GM19397 (cell line): ENCODE measurements at regions not wholly inside any gene's neighbourhood (a gene's known extent, or its start where the extent isn't known, plus 50 kb on each side); places are given as distances from the start of the nearest gene placed in this dataset.

Experiments used
- ATAC-seq: cut with Tn5 transposase; IDR thresholded peaks from one replicate; pipeline ENCODE4 v1.9.1; 2021; ENCODE audit warnings: mild to moderate bottlenecking, moderate library complexity; ENCODE audit not compliant: unreplicated experiment

- no peak for ATAC-seq
These were observed 114.0 kb downstream of the C9orf50 start for GRCh38 chr9:129506892-129507291.

DNA sequence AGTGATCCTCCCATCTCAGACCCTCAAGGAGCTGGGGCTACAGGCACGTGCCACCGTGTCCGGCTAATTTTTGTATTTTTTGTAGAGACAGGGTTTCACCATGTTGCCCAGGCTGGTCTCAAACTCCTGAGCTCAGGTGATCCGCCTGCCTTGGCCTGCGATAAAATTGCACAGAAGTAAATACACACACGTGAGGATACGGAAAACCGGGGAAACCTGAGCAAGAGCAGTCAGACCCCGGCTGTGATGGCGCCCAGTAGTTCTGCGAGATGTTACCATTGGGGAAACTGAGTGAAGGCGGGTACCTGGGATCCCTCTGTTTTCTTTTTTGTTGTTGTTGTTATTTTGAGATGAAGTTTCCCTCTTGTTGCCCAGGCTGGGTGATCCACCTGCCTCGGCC lies 114.9 kb downstream of the C9orf50 start:
- ATAC-seq, result no peak

GRCh38 chr9:129505270-129505902 lies 115.5 kb downstream of the C9orf50 start:
- no peak for ATAC-seq

- ATAC-seq, result no peak
These were observed 116.5 kb downstream of the C9orf50 start for GRCh38 chr9:129504404-129504803.

- no peak for ATAC-seq
These were observed 119.1 kb downstream of the C9orf50 start for GRCh38 chr9:129501771-129502319.

- no peak for ATAC-seq
These were observed 119.8 kb downstream of the C9orf50 start for GRCh38 chr9:129500863-129501770.

GRCh38 chr9:129500161-129500862 lies 120.6 kb downstream of the C9orf50 start:
- ATAC-seq, result no peak

- no peak for ATAC-seq
These were observed 122.2 kb downstream of the C9orf50 start for GRCh38 chr9:129498451-129499384.

GRCh38 chr9:129497813-129498450 lies 123.0 kb downstream of the C9orf50 start:
- ATAC-seq, result no peak

DNA sequence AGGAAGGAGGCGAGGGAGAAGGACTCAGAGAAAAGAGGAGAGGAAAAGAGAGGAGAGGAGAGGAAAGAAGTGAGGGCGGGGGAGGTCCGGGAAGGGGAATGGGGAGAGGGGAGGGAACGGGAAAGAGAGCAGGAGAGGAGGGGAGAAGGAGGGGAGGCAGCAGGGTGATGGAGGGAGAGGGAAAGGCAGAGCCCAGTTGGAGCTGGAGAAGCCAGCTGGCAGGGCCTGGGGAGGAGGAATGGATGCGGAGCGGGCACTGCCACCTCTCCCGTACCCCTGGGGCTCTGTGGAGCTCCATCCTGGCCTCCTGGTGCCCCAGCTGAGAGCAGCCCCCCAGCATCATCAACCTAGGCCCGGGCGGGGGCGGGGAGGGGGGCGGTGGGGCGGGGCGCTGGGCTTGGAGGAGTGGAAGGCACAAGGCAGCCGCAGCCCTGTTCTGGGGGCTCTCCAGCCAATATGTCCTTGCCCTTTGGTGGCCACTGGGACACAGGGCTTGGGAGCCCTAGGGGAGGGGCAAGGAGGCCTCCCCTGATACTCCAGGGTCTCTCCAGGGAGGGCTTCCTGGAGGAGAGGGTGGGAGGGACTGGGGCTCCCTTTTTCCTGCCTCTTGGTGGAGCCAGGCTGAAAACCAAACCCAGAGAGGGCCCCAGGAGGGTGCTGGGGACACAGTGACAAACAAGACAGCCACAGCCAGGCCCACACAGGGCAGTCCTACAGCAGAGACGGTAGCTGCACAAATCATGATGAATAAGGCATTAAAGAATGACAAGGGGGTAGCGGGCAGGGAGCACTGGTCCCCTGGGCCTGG lies 123.7 kb downstream of the C9orf50 start:
- no peak for ATAC-seq

GRCh38 chr9:129496473-129497004 lies 124.4 kb downstream of the C9orf50 start:
- ATAC-seq, result no peak

GRCh38 chr9:129495620-129496472 lies 125.1 kb downstream of the C9orf50 start:
- no peak for ATAC-seq

DNA sequence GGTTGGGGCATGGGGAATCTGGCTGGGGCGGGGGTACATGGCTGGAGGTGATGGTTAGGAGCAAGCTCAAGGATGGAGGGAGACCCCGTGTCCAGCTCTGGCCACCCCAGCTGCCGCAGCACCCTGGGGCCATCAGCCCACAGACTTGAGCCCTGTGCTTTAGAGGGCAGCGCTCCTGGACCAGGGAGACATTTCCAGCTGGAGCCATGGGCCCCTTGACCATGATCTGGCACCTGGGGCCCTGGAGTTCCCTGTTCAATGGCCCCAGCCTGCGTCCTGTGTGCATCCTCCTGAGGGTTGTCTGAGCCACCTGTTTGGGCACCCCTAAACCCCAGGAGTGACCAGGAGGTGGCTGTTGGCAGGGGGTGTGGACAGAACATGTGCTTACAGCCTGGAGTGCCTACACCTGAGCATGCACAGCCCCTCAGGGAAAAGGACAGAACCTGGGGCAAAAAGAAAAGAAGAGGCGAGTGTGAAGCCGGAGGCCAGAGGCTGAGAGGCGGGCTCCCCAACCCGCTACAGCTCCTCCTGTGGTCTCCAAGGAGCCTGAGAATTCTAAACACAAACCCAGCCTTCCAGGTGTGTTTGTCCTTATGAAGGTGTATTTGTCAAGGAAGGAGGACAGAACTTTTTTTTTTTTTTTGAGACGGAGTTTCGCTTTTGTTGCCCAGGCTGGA lies 126.7 kb downstream of the C9orf50 start:
- no peak for ATAC-seq

DNA sequence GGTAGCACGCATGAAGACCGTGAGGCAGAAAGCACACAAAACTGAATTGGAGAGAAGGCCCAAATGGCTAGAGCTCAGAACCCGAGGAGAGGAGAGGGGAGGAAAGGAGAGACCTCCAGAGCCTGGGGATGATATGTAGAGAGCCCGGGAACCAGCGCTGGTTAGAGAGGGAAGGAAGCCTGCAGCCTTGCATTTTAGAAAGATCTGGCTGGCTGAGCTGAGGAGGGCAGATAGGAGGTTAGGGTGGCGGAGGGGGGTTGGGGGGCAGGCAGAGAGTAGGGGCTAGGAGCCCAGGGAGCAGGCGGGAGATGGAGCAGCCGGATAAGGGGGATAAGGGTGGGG lies 127.2 kb downstream of the C9orf50 start:
- ATAC-seq, result no peak

DNA sequence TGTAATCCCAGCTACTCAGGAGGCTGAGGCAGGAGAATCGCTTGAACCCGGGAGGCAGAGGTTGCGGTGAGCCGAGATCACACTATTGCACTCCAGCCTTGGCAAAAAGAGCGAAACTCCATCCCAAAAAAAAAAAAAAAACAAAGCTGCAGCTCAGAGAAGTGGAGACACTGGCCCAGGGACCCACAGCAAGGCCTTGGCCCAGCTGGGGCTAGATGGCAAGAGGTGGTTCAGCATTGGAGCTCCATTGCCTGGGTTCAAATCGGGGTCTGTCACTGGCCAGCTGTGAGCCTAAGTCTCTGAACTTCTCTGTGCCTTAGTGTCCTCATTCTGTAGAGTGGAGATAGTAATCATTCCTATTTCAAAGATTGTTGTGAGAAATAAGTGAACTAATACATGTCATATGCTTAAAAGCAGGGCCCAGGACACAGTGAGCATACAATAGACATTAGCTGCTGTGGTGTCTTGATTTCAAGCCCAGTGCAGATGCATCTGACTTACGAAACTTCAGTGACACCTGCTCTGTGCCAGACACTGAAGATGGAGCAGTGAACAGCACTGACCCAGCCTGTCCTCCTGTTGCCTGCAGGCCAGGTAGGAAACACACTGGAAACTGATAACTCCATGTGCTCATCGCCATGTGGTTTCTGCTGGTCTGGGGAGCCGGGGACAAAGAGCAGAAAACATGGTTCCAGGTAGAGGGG lies 127.7 kb downstream of the C9orf50 start:
- ATAC-seq, result no peak

- ATAC-seq, result no peak
These were observed 129.4 kb downstream of the C9orf50 start for GRCh38 chr9:129491487-129491855.
